ENCODE measurements at regions not wholly inside any gene's neighbourhood (a gene's known extent, or its start where the extent isn't known, plus 50 kb on each side); places are given as distances from the start of the nearest gene placed in this dataset.

GRCh38 chr20:22744341-22745193 is 160.2 kb upstream of the FOXA2 start:
- TF ChIP-seq, protein P1, sequence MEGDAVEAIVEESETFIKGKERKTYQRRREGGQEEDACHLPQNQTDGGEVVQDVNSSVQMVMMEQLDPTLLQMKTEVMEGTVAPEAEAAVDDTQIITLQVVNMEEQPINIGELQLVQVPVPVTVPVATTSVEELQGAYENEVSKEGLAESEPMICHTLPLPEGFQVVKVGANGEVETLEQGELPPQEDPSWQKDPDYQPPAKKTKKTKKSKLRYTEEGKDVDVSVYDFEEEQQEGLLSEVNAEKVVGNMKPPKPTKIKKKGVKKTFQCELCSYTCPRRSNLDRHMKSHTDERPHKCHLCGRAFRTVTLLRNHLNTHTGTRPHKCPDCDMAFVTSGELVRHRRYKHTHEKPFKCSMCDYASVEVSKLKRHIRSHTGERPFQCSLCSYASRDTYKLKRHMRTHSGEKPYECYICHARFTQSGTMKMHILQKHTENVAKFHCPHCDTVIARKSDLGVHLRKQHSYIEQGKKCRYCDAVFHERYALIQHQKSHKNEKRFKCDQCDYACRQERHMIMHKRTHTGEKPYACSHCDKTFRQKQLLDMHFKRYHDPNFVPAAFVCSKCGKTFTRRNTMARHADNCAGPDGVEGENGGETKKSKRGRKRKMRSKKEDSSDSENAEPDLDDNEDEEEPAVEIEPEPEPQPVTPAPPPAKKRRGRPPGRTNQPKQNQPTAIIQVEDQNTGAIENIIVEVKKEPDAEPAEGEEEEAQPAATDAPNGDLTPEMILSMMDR (IDR thresholded peaks at IDR 0.05): no peak
- TF ChIP-seq RFX5 (IDR thresholded peaks at IDR 0.05; ENCODE audit: low read length) (no peak), EZH2phosphoT487 (IDR thresholded peaks at IDR 0.05; ENCODE audit: borderline replicate concordance, low read depth) (no peak), EP300 (IDR thresholded peaks at IDR 0.05; ENCODE audit: borderline replicate concordance in 1 of 2, low read depth in 1 of 2, low read length in 1 of 2) (no peak)
- TF ChIP-seq, protein P2, sequence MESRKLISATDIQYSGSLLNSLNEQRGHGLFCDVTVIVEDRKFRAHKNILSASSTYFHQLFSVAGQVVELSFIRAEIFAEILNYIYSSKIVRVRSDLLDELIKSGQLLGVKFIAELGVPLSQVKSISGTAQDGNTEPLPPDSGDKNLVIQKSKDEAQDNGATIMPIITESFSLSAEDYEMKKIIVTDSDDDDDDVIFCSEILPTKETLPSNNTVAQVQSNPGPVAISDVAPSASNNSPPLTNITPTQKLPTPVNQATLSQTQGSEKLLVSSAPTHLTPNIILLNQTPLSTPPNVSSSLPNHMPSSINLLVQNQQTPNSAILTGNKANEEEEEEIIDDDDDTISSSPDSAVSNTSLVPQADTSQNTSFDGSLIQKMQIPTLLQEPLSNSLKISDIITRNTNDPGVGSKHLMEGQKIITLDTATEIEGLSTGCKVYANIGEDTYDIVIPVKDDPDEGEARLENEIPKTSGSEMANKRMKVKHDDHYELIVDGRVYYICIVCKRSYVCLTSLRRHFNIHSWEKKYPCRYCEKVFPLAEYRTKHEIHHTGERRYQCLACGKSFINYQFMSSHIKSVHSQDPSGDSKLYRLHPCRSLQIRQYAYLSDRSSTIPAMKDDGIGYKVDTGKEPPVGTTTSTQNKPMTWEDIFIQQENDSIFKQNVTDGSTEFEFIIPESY (IDR thresholded peaks at IDR 0.05; ENCODE audit: borderline replicate concordance, low read depth): no peak
- TF ChIP-seq, protein P3, sequence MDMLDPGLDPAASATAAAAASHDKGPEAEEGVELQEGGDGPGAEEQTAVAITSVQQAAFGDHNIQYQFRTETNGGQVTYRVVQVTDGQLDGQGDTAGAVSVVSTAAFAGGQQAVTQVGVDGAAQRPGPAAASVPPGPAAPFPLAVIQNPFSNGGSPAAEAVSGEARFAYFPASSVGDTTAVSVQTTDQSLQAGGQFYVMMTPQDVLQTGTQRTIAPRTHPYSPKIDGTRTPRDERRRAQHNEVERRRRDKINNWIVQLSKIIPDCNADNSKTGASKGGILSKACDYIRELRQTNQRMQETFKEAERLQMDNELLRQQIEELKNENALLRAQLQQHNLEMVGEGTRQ (IDR thresholded peaks at IDR 0.05; ENCODE audit: borderline replicate concordance, low read depth, low read length): no peak

Data from SK-N-SH (cell line).